Right lobe of liver (tissue), 6 donors: ENCODE measurements at regions not wholly inside any gene's neighbourhood (a gene's known extent, or its start where the extent isn't known, plus 50 kb on each side); places are given as distances from the start of the nearest gene placed in this dataset.

ENCODE experiments used
- ATAC-seq, 4 donors: fragments of 200-7000 bp; cut with Tn5 transposase; one replicate each; pipeline ENCODE4 v1.9.1; 2020; ENCODE audit warnings: mild to moderate bottlenecking in 4 of 4, moderate library complexity in 4 of 4
- DNase-seq, 3 donors: peaks; one replicate each; pipeline ENCODE4 v3.0.0-alpha.2; 2020
- H3K27ac ChIP-seq, 3 donors: fragments of 200-600 bp; one replicate each; pipeline ENCODE4 v1.8.0; 2022
- H3K27me3 ChIP-seq, 2 donors: fragments of 200-600 bp; one replicate each; pipeline ENCODE4 v1.8.0; 2022
- H3K36me3 ChIP-seq, 4 donors: fragments of 200-600 bp; sonication (generic) in 1 of 4; one replicate each; pipeline versions ENCODE4 v1.5.1 to v1.8.0; 2017 to 2022; ENCODE audit warnings: control low read depth in 1 of 4
- H3K4me1 ChIP-seq, 4 donors: fragments of 200-600 bp; sonication (generic) in 1 of 4; one replicate each; pipeline versions ENCODE4 v1.5.1 to v1.8.0; 2017 to 2022; ENCODE audit warnings: control low read depth in 1 of 4
- H3K4me3 ChIP-seq, 3 donors: fragments of 200-600 bp; one replicate each; pipeline ENCODE4 v1.8.0; 2022
- H3K9me3 ChIP-seq, 4 donors: fragments of 200-600 bp; sonication (generic) in 1 of 4; one replicate each; pipeline versions ENCODE4 v1.5.1 to v1.8.0; 2017 to 2022; ENCODE audit warnings: control low read depth in 1 of 4
- CTCF ChIP-seq, 4 donors: fragments of 200-600 bp in 3 of 4; fragments of 450-650 bp in 1 of 4; IDR thresholded peaks; one replicate each; pipeline versions ENCODE4 v1.5.1 to v1.8.0; 2016 to 2022; ENCODE audit warnings: antibody characterized with exemption in 4 of 4, mild to moderate bottlenecking in 2 of 4
- POLR2A ChIP-seq: fragments of 450-650 bp; IDR thresholded peaks from one replicate; pipeline ENCODE4 v1.6.1; 2017; ENCODE audit warnings: antibody characterized with exemption, mild to moderate bottlenecking
- WGBS: methylation state at CpG from one replicate; pipeline ENCODE4 v1.1.6; 2018; ENCODE audit warnings: low coverage, low lambda C conversion rate; ENCODE audit not compliant: insufficient coverage; ENCODE audit errors: missing lambda C conversion rate; 5-methylcytosine and 5-hydroxymethylcytosine counted together
- intact Hi-C, 2 donors: fragments of 100-400 bp; cut with DNase I; formaldehyde crosslinking; loops; one replicate each; pipeline versions ENCODE4 v1.11.2 to v1.14.1; 2022
- donor health status: DM: no; HTN: yes; CAD: no.
- donor health status: DM: no; HTN: no; CAD: no.
- donor health status: DM: no; HTN: no; CAD: no.
- donor health status: DM: no; HTN: yes; CAD: no.
- donor health status: DM: no; HTN: yes; CAD: no.

- WGBS = 50% methylated on average over 3 of the region's 3 CpGs
- no peak overlapping the region for H3K4me3 ChIP-seq
- ATAC-seq (no peak), DNase-seq (no peak)
- TF ChIP-seq POLR2A (no peak), CTCF (IDR thresholded peaks at IDR 0.05) (no peak)
- H3K27ac ChIP-seq = no peak overlapping the region
- H3K36me3 ChIP-seq = no peaks in the 10 kb centered on the region
- intact Hi-C loops = no loop called here
- H3K4me1 ChIP-seq = no peaks in the 10 kb centered on the region
- H3K9me3 ChIP-seq = no peaks in the 10 kb centered on the region
- H3K27me3 ChIP-seq = no peaks in the 10 kb centered on the region
These were observed 1085.4 kb upstream of the SORCS1 start for GRCh38 chr10:108249940-108250339.

GRCh38 chr10:108244443-108245228, 1080.1 kb upstream of the SORCS1 start:
- intact Hi-C loops = no loop called here
- Histone ChIP-seq H3K4me3 (no peak overlapping the region), H3K27ac (no peak overlapping the region), H3K36me3 (no peaks in the 10 kb centered on the region), H3K27me3 (no peaks in the 10 kb centered on the region), H3K9me3 (no peaks in the 10 kb centered on the region), H3K4me1 (no peaks in the 10 kb centered on the region)
- DNase-seq (no peak), ATAC-seq (no peak)
- 78% methylated on average over 6 of the region's 9 CpGs for WGBS
- TF ChIP-seq CTCF (IDR thresholded peaks at IDR 0.05) (no peak), POLR2A (no peak)

GRCh38 chr10:108241166-108241565, 1076.7 kb upstream of the SORCS1 start:
- Histone ChIP-seq H3K27ac (no peak overlapping the region), H3K4me3 (no peak overlapping the region), H3K4me1 (no peaks in the 10 kb centered on the region), H3K36me3 (no peaks in the 10 kb centered on the region), H3K27me3 (no peaks in the 10 kb centered on the region), H3K9me3 (no peaks in the 10 kb centered on the region)
- WGBS = 33% methylated on average over 1 of the region's 1 CpG
- intact Hi-C loops = no loop called here
- TF ChIP-seq CTCF (IDR thresholded peaks at IDR 0.05) (no peak), POLR2A (no peak)
- DNase-seq = no peak
- no peak for ATAC-seq

- intact Hi-C loops = no loop called here
- 14% methylated on average over 1 of the region's 1 CpG for WGBS
- H3K27me3 ChIP-seq = no peaks in the 10 kb centered on the region
These were observed 1073.8 kb upstream of the SORCS1 start for GRCh38 chr10:108238261-108238660.

More at GRCh38 chr10:108238261-108238660, 1073.8 kb upstream of the SORCS1 start:
- Histone ChIP-seq H3K4me3 (no peak overlapping the region), H3K4me1 (no peaks in the 10 kb centered on the region), H3K36me3 (no peaks in the 10 kb centered on the region), H3K9me3 (no peaks in the 10 kb centered on the region), H3K27ac (no peak overlapping the region)
- no peak for DNase-seq
- TF ChIP-seq CTCF (IDR thresholded peaks at IDR 0.05) (no peak), POLR2A (no peak)
- no peak for ATAC-seq
